Endothelial cell of umbilical vein (primary cell): ENCODE measurements at regions not wholly inside any gene's neighbourhood (a gene's known extent, or its start where the extent isn't known, plus 50 kb on each side); places are given as distances from the start of the nearest gene placed in this dataset.

Experiments
- EZH2 ChIP-seq: IDR thresholded peaks from 2 replicates; pipeline ENCODE4 v1.6.1; 2012; ENCODE audit warnings: borderline replicate concordance, low read depth, mild to moderate bottlenecking, moderate library complexity, low read length, inconsistent platforms; ENCODE audit not compliant: severe bottlenecking
- FOS ChIP-seq: IDR thresholded peaks from 2 replicates; pipeline ENCODE4 v1.6.1; 2011; ENCODE audit warnings: mild to moderate bottlenecking, low read length, moderate library complexity, borderline replicate concordance; ENCODE audit not compliant: insufficient read depth
- TF ChIP-seq, protein P1 (sequence below), 2 donors: IDR thresholded peaks; 1 replicate in 1 of 2; 2 replicates in 1 of 2; pipeline ENCODE4 v1.5.1; 2011; ENCODE audit warnings: low read length in 2 of 2, mild to moderate bottlenecking in 2 of 2, moderate library complexity in 2 of 2, control low read depth in 1 of 2, inconsistent platforms in 1 of 2, low read depth in 1 of 2; ENCODE audit not compliant: insufficient read depth in 1 of 2; ENCODE audit errors: extremely low read depth in 1 of 2

DNA sequence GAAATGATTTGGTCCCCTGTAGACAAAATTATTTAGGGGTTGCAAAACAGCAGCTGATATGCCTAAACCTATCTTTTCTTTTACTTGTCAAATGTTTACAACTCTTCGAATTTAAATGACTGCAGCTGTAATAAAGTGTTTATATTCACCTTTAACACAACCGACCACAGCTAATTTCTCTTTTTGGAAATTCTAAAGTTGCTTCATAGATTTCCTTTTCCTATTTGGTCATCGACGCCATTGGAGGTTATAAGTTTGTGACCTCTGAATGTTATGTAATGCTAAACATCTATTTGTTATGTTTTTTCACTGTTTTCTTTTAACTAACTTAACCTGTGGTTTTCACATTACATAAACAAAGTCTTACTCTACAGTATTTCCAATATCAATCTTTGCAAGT lies 1094.9 kb upstream of the EPHA6 start:
- TF ChIP-seq, protein P1, sequence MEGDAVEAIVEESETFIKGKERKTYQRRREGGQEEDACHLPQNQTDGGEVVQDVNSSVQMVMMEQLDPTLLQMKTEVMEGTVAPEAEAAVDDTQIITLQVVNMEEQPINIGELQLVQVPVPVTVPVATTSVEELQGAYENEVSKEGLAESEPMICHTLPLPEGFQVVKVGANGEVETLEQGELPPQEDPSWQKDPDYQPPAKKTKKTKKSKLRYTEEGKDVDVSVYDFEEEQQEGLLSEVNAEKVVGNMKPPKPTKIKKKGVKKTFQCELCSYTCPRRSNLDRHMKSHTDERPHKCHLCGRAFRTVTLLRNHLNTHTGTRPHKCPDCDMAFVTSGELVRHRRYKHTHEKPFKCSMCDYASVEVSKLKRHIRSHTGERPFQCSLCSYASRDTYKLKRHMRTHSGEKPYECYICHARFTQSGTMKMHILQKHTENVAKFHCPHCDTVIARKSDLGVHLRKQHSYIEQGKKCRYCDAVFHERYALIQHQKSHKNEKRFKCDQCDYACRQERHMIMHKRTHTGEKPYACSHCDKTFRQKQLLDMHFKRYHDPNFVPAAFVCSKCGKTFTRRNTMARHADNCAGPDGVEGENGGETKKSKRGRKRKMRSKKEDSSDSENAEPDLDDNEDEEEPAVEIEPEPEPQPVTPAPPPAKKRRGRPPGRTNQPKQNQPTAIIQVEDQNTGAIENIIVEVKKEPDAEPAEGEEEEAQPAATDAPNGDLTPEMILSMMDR (IDR thresholded peaks at IDR 0.05; ENCODE audit: extremely low read depth in 1 of 2, insufficient read depth in 1 of 2, low read depth in 1 of 2, low read length in 2 of 2) = no peak
- TF ChIP-seq FOS (no peak), EZH2 (no peak)
